ENCODE measurements at regions not wholly inside any gene's neighbourhood (a gene's known extent, or its start where the extent isn't known, plus 50 kb on each side); places are given as distances from the start of the nearest gene placed in this dataset.

- no peak overlapping the region for H3K4me3 ChIP-seq
- peaks cover 0 to 3% (median 0%) of the 10 kb centered on the region in 8 donors for H3K9me3 ChIP-seq
- WGBS, 5 donors: 77 to 90% (median 85%) methylated on average over 3 of the region's 3 CpGs
- DNase-seq: no peak
- H3K4me1 ChIP-seq: no peaks in the 10 kb centered on the region
- no peak for TF ChIP-seq CTCF (IDR thresholded peaks at IDR 0.05 in 8 of 11, conservative IDR thresholded peaks at IDR 0.05 in 3 of 11)
- TF ChIP-seq POLR2A (IDR thresholded peaks at IDR 0.05): no peak
- no peak for TF ChIP-seq POLR2AphosphoS5 (IDR thresholded peaks at IDR 0.05)
- intact Hi-C loops (cut with DNase I; ENCODE audit: low total_unique reads): no loop called here
- no peak overlapping the region for H3K27ac ChIP-seq
- no peaks in the 10 kb centered on the region for H3K27me3 ChIP-seq (replicated peaks in 1 of 7)
- H3K36me3 ChIP-seq: no peaks in the 10 kb centered on the region
Measured at GRCh38 chr5:12102151-12102550, 197.9 kb upstream of the CTNND2 start.

- no peak overlapping the region for H3K27ac ChIP-seq
- intact Hi-C loops (cut with DNase I; ENCODE audit: low total_unique reads): no loop called here
- no peaks in the 10 kb centered on the region for H3K4me1 ChIP-seq
- DNase-seq: no peak
- peaks cover 0 to 3% (median 0%) of the 10 kb centered on the region in 8 donors for H3K9me3 ChIP-seq
- no peaks in the 10 kb centered on the region for H3K36me3 ChIP-seq
- no peaks in the 10 kb centered on the region for H3K27me3 ChIP-seq (replicated peaks in 1 of 7)
- no peak overlapping the region for H3K4me3 ChIP-seq
- no peak for TF ChIP-seq POLR2A (IDR thresholded peaks at IDR 0.05)
- no peak for TF ChIP-seq CTCF (IDR thresholded peaks at IDR 0.05 in 8 of 11, conservative IDR thresholded peaks at IDR 0.05 in 3 of 11)
- TF ChIP-seq POLR2AphosphoS5 (IDR thresholded peaks at IDR 0.05): no peak
Measured at GRCh38 chr5:12100542-12100941, 196.3 kb upstream of the CTNND2 start.

DNA sequence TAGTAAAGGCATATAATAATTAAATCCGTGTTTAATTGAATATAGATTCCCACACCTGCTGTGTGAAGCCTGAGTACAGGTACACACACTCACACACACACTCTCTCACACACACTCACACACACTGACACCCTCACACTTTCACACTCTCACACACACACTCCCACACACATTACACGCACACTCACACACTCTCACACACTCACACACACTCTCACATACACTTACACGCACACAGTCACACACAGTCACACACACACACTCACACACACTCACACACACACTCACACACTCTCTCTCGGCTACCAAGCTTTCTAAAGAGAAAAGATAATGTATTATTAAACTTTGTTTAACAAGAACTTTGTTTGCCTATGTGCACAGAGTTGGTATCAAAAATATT lies 195.1 kb upstream of the CTNND2 start:
- DNase-seq: no peak
- H3K4me1 ChIP-seq: no peaks in the 10 kb centered on the region
- intact Hi-C loops (cut with DNase I; ENCODE audit: low total_unique reads): no loop called here
- H3K9me3 ChIP-seq: peaks cover 0 to 3% (median 0%) of the 10 kb centered on the region in 8 donors
- TF ChIP-seq POLR2AphosphoS5 (IDR thresholded peaks at IDR 0.05) (no peak), POLR2A (IDR thresholded peaks at IDR 0.05) (no peak), CTCF (IDR thresholded peaks at IDR 0.05 in 8 of 11, conservative IDR thresholded peaks at IDR 0.05 in 3 of 11) (no peak)
- H3K27ac ChIP-seq: no peak overlapping the region
- H3K27me3 ChIP-seq (replicated peaks in 1 of 7): no peaks in the 10 kb centered on the region
- no peak overlapping the region for H3K4me3 ChIP-seq
- H3K36me3 ChIP-seq: no peaks in the 10 kb centered on the region
- WGBS, 5 donors: 68 to 79% (median 69%) methylated on average over 4 of the region's 4 CpGs

DNA sequence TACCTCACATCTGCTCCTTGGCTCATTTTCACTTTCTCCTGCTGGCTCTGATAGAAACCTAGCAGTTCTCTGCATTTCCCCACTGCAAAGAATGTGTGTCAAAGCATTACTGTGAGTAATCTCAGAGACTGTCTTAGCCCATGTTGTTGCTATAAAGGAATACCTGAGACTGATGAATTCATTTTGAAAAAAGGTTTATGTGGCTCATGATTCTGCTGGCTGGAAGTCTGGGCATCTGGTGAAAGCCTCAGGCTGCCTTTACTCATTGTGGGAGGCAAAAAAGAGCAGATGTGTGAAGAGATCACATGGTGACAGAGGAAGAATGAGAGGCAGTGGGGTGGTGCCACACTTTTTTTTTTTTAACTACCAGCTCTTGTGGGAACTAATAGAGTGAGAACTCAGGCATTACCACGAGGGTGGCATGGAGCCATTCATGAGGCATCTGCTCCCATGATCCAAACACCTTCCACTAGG lies 191.6 kb upstream of the CTNND2 start:
- Histone ChIP-seq H3K27ac (no peak overlapping the region), H3K4me1 (no peaks in the 10 kb centered on the region), H3K9me3 (peaks cover 0 to 14% (median 9%) of the 10 kb centered on the region in 8 donors), H3K27me3 (replicated peaks in 1 of 7) (no peaks in the 10 kb centered on the region), H3K36me3 (no peaks in the 10 kb centered on the region), H3K4me3 (no peak overlapping the region)
- DNase-seq: no peak
- no peak for TF ChIP-seq POLR2AphosphoS5 (IDR thresholded peaks at IDR 0.05)
- TF ChIP-seq CTCF (IDR thresholded peaks at IDR 0.05 in 8 of 11, conservative IDR thresholded peaks at IDR 0.05 in 3 of 11): no peak
- TF ChIP-seq POLR2A (IDR thresholded peaks at IDR 0.05): no peak
- WGBS, 5 donors: 30 to 80% (median 50%) methylated on average over 1 of the region's 1 CpG
- intact Hi-C loops (cut with DNase I; ENCODE audit: low total_unique reads): no loop called here
